ENCODE measurements at regions not wholly inside any gene's neighbourhood (a gene's known extent, or its start where the extent isn't known, plus 50 kb on each side); places are given as distances from the start of the nearest gene placed in this dataset.
A peak's percentile ranks its signal among the peaks of the same experiment; 100 is the strongest.

DNA sequence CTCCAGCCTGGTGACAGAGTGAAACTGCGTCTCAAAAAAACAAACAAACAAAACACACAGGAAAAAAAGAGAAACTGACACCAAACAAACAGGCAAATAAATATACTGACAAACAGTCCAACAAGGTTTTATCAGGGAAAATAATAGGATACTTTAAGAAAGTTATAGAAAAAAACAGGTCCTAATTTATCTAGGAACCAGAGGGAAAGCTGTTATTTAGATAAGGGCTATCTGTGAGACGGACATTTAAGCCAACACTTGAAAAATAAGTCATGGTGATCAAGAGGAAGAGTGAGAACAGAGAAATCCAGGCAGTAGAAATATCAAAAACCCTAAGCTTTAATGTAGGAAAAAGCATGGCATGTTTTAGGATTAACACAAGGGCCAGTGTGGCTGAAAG lies 68.9 kb downstream of the FAM217A start:
- DNase-seq: no peak

GRCh38 chr6:4010689-4011090 lies 68.2 kb downstream of the FAM217A start:
- no peak for DNase-seq

DNA sequence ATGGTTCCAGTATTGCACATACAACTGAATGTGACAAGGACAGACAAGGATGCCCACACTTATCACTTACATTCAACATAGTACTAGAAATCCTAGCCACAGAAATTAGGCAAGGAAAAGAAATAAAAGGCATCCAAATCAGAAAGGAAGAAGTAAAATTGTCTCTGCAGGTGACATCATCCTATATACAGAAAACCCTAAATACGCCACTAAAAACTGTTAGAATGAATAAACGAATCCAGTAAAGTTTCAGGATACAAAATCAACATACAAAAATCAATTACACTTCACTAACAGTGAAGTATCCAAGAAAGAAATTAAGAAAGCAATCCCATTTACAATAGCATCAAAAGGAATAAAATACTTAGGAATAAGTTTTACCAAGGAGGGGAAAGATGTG lies 66.1 kb downstream of the FAM217A start:
- no peak for DNase-seq

- DNase-seq: no peak
Measured at GRCh38 chr6:4017058-4017739, 61.7 kb downstream of the FAM217A start.

GRCh38 chr6:4017834-4018170 lies 61.1 kb downstream of the FAM217A start:
- peak; percentile 60 for DNase-seq

DNA sequence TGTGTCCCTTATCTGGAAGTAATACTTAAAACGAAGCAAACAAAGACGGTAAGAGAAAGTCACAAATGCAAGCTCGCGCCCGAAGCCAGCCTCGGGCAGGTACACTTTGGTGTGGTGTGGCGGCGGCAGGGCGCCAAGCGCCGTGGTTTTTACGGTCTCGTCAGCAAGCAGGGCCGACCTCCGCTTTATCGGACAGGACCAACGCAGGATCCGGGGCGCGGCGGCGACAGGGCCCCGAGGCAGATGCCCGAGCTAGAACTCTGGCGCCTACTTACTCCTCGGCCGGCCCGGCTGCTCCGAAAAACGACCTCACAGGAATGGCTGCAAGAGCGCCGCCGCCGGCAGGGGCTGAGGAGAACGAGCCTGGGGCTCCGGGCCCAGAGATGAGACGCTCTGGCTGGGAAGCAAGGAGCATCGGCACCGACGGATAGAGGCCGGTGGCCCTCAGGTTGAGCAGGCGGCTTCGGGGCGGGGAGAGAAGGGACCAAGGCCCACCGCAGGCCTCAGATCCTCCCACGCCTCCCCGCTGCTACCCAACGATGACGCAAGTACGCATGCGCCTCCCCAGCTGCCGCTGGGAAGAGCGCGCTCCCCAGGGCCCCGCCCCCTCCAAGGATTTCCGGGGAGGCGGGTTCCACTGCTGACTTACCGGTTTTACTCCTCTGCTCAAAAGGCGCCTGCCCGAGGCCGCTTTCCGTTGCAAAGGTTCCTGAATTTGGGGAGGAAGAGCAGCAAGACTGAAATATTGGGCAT lies 60.6 kb downstream of the FAM217A start:
- peak; percentile 95 for DNase-seq
